ENCODE measurements at regions not wholly inside any gene's neighbourhood (a gene's known extent, or its start where the extent isn't known, plus 50 kb on each side); places are given as distances from the start of the nearest gene placed in this dataset.

GRCh38 chr3:74167926-74168325, 446.5 kb downstream of the CNTN3 start:
- TF ChIP-seq POLR2A (IDR thresholded peaks at IDR 0.05; ENCODE audit: low read length) (no peak), GATA1 (IDR thresholded peaks at IDR 0.05; ENCODE audit: low read depth, low read length) (no peak)
